ENCODE measurements at regions not wholly inside any gene's neighbourhood (a gene's known extent, or its start where the extent isn't known, plus 50 kb on each side); places are given as distances from the start of the nearest gene placed in this dataset.

GRCh38 chr9:108356806-108357205, 499.0 kb downstream of the ACTL7B start:
- CTCF ChIA-PET, result interaction anchor here (0.5 kb wide), 1 partner anchor 124 kb away, joined by 3 read pairs; no protein-coding TSS in a partner anchor
- Histone ChIP-seq H3K18ac (ENCODE audit: low read depth, low read length) (no peak overlapping the region), H2BK120ac (ENCODE audit: low read depth, low read length) (no peak overlapping the region), H4K8ac (ENCODE audit: low read depth in 2 of 2, low read length in 2 of 2) (no peak overlapping the region), H3K56ac (ENCODE audit: extremely low read depth, insufficient read depth, low read length) (no peak overlapping the region), H2BK5ac (ENCODE audit: low read depth, low read length, poor library complexity, severe bottlenecking) (no peak overlapping the region), H3K9me1 (ENCODE audit: insufficient read depth, low read length) (no peaks in the 10 kb centered on the region), H3K27ac (ENCODE audit: insufficient read depth, low read length) (no peak overlapping the region), H2AFZ (replicated peaks; ENCODE audit: low read length, poor library complexity) (no peak overlapping the region), H3K4me1 (ENCODE audit: control insufficient read depth, insufficient read depth, low read length) (no peaks in the 10 kb centered on the region), H2AK9ac (replicated peaks; ENCODE audit: low read depth, low read length, poor library complexity) (no peak overlapping the region), H4K5ac (ENCODE audit: low read depth, low read length) (no peak overlapping the region), H3K4me3 (ENCODE audit: insufficient read depth, low read depth, low read length) (no peak overlapping the region), H3K27me3 (ENCODE audit: control insufficient read depth, insufficient read depth, low read length) (no peaks in the 10 kb centered on the region), H3K14ac (replicated peaks; ENCODE audit: low read depth, low read length) (no peak overlapping the region), H2BK20ac (ENCODE audit: low read depth, low read length) (no peak overlapping the region), H3K9me3 (ENCODE audit: control insufficient read depth, insufficient read depth, low read length) (no peaks in the 10 kb centered on the region), H3K36me3 (ENCODE audit: control insufficient read depth, insufficient read depth, low read length) (no peaks in the 10 kb centered on the region), H4K20me1 (ENCODE audit: insufficient read depth, low read length) (no peaks in the 10 kb centered on the region), H3K4ac (ENCODE audit: low read depth, low read length) (no peak overlapping the region), H3K23ac (ENCODE audit: low read depth, low read length) (no peak overlapping the region), H3K9ac (ENCODE audit: low read depth, low read length) (no peak overlapping the region), H2AK5ac (ENCODE audit: low read depth, low read length) (no peak overlapping the region), H3K79me1 (ENCODE audit: low read depth in 1 of 2, low read length in 2 of 2) (no peaks in the 10 kb centered on the region), H3K4me2 (ENCODE audit: low read depth, low read length) (no peak overlapping the region), H2BK15ac (ENCODE audit: low read depth, low read length) (no peak overlapping the region), H4K91ac (ENCODE audit: insufficient read depth, low read depth, low read length) (no peak overlapping the region)
- DNase-seq (no peak), ATAC-seq (ENCODE audit: low read depth) (no peak)
- TF ChIP-seq RCOR1 (IDR thresholded peaks at IDR 0.05; ENCODE audit: insufficient replicate concordance, low read length), result no peak
- no peak for TF ChIP-seq RFX5 (IDR thresholded peaks at IDR 0.05; ENCODE audit: low read depth, low read length)
- no peak for TF ChIP-seq CEBPB (IDR thresholded peaks at IDR 0.05; ENCODE audit: low read depth, low read length)
- no peak for TF ChIP-seq BHLHE40 (IDR thresholded peaks at IDR 0.05; ENCODE audit: low read depth, low read length)
- no peak for TF ChIP-seq SMC3 (IDR thresholded peaks at IDR 0.05; ENCODE audit: low read depth, low read length)
- no peak for TF ChIP-seq RAD21 (IDR thresholded peaks at IDR 0.05; ENCODE audit: low read length)
- TF ChIP-seq MAZ (IDR thresholded peaks at IDR 0.05; ENCODE audit: borderline replicate concordance, low read depth, low read length), result no peak
- no peak for TF ChIP-seq CHD1 (IDR thresholded peaks at IDR 0.05; ENCODE audit: low read depth, low read length)
- TF ChIP-seq, protein P1, sequence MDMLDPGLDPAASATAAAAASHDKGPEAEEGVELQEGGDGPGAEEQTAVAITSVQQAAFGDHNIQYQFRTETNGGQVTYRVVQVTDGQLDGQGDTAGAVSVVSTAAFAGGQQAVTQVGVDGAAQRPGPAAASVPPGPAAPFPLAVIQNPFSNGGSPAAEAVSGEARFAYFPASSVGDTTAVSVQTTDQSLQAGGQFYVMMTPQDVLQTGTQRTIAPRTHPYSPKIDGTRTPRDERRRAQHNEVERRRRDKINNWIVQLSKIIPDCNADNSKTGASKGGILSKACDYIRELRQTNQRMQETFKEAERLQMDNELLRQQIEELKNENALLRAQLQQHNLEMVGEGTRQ (IDR thresholded peaks at IDR 0.05; ENCODE audit: low read depth, low read length), result no peak
- TF ChIP-seq FOS (IDR thresholded peaks at IDR 0.05; ENCODE audit: low read depth, low read length), result no peak
- TF ChIP-seq, protein P2, sequence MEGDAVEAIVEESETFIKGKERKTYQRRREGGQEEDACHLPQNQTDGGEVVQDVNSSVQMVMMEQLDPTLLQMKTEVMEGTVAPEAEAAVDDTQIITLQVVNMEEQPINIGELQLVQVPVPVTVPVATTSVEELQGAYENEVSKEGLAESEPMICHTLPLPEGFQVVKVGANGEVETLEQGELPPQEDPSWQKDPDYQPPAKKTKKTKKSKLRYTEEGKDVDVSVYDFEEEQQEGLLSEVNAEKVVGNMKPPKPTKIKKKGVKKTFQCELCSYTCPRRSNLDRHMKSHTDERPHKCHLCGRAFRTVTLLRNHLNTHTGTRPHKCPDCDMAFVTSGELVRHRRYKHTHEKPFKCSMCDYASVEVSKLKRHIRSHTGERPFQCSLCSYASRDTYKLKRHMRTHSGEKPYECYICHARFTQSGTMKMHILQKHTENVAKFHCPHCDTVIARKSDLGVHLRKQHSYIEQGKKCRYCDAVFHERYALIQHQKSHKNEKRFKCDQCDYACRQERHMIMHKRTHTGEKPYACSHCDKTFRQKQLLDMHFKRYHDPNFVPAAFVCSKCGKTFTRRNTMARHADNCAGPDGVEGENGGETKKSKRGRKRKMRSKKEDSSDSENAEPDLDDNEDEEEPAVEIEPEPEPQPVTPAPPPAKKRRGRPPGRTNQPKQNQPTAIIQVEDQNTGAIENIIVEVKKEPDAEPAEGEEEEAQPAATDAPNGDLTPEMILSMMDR (conservative IDR thresholded peaks at IDR 0.05; ENCODE audit: low read depth, low read length), result no peak
- no peak for TF ChIP-seq MXI1 (IDR thresholded peaks at IDR 0.05; ENCODE audit: borderline replicate concordance, low read depth, low read length)
- TF ChIP-seq ELK1 (IDR thresholded peaks at IDR 0.05; ENCODE audit: borderline replicate concordance, low read depth, low read length), result no peak
- no peak for TF ChIP-seq NFE2L2 (IDR thresholded peaks at IDR 0.05; ENCODE audit: low read depth, low read length)
- TF ChIP-seq POLR2A (IDR thresholded peaks at IDR 0.05; ENCODE audit: low read depth, low read length), result no peak
- TF ChIP-seq MAFK (IDR thresholded peaks at IDR 0.05; ENCODE audit: low read depth, low read length), result no peak
- no TSS peak for BruUV-seq (replicated peaks)
- POLR2A ChIA-PET (ENCODE audit: unreplicated experiment), result no interaction called here
- dilution Hi-C loops (cut with HindIII; ENCODE audit: low sequenced_read_pairs, unreplicated experiment), result no loop called here
- no CpG with 5 or more reads among the region's 2 CpGs for WGBS, 2 experiments (ENCODE audit: extremely low coverage in 2 of 2, insufficient read length in 1 of 2)
- in situ Hi-C loops (cut with MboI; ENCODE audit: low sequenced_read_pairs), result no loop called here
- intact Hi-C loops (cut with micrococcal nuclease), result no loop called here
